HG03442 (cell line): ENCODE measurements at regions not wholly inside any gene's neighbourhood (a gene's known extent, or its start where the extent isn't known, plus 50 kb on each side); places are given as distances from the start of the nearest gene placed in this dataset.
A peak's percentile ranks its signal among the peaks of the same experiment; 100 is the strongest.
"Not testable (repeated sequence)": the region's sequence is repeated elsewhere in the genome, so short reads cannot be mapped to it uniquely, and the experiment has no call there.

Experiments
- ATAC-seq: cut with Tn5 transposase; IDR thresholded peaks from one replicate; pipeline ENCODE4 v1.9.1; 2021; ENCODE audit warnings: mild to moderate bottlenecking, moderate library complexity; ENCODE audit not compliant: unreplicated experiment

GRCh38 chr2:153532140-153532539 is 53.6 kb upstream of the RPRM start:
- no peak for ATAC-seq

DNA sequence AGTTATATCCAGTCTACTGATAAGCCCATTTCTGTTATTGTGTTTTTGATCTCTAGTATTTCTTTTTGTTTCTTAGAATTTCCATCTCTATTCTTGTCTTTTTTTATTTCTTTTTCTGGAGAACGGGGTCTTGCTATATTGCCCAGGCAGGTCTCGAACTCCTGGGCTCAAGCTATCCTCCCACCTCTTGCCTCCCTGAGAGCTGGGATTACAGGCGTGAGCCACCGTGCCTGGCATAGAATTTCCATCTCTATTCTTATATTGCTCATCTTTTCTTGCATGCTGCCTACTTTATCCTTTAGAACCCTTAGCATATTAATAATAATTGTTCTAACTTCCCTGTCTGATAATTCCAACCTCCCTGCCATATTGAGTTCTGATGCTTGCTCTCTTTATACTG is 55.2 kb upstream of the RPRM start:
- not testable (repeated sequence) for ATAC-seq

DNA sequence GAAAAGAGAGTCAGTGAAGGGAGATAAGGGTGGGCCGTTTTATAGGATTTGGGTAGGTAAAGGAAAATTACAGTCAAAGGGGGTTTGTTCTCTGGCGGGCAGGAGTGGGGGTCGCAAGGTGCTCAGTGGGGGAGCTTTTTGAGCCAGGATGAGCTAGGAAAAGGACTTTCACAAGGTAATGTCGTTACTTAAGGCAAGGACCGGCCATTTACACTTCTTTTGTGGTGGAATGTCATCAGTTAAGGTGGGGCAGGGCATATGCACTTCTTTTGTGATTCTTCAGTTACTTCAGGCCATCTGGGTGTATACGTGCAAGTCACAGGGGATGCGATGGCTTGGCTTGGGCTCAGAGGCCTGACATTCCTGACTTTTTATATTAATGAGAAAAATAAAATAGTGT is 56.0 kb upstream of the RPRM start:
- ATAC-seq = not testable (repeated sequence)

DNA sequence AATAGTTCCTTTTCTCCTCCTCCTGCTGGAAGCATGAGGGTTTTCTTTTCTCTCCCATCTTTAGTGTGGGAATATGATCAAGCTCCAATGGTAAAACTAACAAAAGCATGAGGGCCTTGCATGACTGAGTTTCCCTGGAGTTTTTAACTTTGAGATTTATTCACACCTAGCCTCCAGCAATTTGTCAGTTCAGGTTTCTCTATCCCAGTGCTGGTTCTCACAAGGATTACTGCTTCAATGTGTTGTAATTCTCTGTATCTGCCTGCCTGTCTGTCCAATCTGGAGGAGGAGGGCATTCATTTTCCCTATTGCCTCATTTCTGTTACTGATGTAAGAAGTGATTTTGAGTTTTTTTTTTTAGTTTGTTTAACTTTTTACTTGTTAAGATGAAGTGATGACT is 57.6 kb upstream of the RPRM start:
- no peak for ATAC-seq

GRCh38 chr2:153538102-153538501 is 59.5 kb upstream of the RPRM start:
- not testable (repeated sequence) for ATAC-seq

- ATAC-seq = peak; percentile 94
Measured at GRCh38 chr2:153543635-153544071, 65.1 kb upstream of the RPRM start.

DNA sequence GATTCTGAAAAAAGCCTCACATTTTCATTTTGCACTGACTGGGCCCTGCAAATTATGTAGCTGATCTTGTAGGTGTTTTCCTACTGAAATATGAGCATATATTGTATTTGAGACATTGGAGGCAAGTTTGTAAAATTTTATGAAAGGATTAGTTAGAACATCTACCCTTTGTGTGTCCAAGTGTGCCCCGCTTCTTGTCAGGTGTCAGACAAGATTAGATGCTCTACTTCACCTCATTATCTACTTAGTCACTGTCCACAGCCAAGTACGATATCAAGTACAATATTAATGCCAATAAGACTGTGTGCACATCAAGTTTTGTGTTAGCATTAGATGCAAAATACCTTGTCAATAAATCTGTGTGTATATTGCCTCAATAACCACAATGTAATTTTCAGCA is 67.8 kb upstream of the RPRM start:
- ATAC-seq = no peak

DNA sequence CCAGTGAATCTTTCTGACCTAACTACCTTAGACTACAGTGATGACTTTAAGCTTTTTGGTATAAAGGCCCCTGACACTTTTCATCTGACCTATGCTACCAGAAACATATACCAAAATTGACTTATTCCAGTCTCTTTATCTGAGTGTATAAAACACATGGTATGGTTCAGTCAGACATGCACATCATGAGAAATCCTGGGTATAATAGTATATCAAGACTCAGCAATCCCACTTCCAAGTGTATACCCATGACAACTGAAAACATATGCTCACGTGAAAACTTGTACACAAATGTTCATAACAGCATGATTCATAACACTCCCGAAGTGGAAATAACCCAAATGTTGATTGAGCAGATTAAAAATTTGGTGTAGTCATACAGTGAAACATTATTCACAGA is 70.0 kb upstream of the RPRM start:
- ATAC-seq = no peak

GRCh38 chr2:153551698-153552097 is 73.1 kb upstream of the RPRM start:
- no peak for ATAC-seq

GRCh38 chr2:153557211-153557610 is 78.6 kb upstream of the RPRM start:
- no peak for ATAC-seq

DNA sequence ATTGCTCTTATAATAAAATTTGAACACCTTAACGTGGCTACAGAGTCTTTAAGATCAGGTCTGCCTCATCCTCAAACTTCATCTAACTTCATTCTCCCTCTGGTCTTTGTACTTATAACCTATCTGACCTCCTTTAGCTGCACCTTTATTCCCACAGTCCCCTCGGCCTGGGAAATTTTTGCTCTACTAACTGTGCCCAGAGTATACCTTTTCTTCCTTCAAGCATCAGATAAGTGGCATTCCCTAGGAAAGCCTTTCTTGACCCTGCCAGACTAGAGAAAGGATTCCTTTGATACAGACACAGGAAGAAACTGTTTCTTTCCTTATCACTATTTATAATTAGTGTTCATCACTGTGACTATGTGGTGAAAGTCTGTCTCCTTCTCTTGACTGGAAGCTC is 79.2 kb upstream of the RPRM start:
- ATAC-seq = no peak

GRCh38 chr2:153558247-153558646 is 79.7 kb upstream of the RPRM start:
- no peak for ATAC-seq

GRCh38 chr2:153567367-153567766 is 88.8 kb upstream of the RPRM start:
- no peak for ATAC-seq

DNA sequence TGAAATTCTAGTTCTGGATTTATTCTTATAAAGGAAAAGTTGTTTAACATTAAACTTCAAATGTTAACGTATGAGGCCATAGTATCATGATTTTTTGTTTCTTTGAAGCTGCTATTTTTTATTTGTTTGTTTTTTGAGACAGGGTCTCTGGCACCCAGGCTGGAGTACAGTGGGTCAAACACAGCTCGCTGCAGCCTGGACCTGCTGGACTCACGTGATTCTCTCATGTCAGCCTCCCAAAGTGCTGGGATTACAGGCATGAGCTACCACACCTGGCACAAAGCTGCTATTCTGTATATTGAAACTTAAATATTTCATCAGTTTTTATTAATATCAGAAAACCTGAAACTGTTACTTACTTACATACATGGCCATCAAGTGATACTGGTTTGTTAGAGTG is 89.5 kb upstream of the RPRM start:
- no peak for ATAC-seq

DNA sequence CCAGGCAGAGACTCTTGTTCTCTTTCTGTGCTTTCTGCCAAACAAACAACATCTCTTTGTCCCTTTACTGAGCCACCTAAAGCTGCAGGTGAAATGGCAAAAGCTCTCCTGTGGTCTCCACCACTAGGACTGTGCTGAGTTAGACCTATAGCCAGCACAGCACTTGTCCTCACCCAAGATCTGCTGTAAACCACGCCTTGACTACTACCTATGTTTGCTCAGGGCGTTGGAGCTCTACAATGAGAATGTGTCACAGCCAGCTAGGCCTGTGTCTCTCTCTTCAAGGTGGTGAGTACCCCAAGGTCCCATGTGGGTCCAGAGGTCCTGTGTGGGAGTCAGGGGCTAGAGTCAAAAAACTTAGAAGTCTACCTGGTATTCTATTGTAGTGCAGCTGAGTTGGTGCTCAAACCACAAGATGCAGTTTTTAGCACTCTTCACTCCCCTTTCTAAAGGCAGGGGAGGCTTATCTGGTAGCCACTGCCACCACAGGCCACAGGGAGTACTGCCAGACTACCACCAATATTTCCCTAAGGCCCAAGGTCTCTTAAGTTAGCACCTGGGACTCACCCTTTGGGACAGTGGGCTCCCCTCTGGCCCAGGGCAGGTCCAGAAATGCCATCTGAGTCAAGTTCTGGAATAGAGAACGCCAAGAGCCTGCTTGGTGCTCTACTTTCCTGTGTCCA is 96.8 kb upstream of the RPRM start:
- ATAC-seq = no peak

DNA sequence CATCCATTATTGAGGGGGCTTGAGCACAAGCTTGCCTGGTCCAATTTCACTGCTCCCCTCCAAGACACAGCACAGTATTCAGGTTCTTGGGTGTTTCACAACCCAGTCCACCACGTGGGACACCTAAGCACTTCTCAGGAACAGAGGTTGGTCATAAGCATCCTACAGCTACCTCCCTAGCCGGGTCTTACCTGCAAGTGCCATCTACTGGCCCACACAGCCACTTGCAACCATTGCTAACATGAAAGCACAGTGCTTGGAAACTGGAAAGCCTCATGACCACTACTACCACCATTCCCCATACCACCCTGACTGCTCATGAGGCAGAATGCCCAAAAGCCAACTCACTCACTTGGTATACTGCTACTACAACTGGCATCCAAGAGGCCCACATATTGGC is 105.7 kb upstream of the RPRM start:
- ATAC-seq = no peak

- no peak for ATAC-seq
Measured at GRCh38 chr2:153588408-153588807, 109.8 kb upstream of the RPRM start.

DNA sequence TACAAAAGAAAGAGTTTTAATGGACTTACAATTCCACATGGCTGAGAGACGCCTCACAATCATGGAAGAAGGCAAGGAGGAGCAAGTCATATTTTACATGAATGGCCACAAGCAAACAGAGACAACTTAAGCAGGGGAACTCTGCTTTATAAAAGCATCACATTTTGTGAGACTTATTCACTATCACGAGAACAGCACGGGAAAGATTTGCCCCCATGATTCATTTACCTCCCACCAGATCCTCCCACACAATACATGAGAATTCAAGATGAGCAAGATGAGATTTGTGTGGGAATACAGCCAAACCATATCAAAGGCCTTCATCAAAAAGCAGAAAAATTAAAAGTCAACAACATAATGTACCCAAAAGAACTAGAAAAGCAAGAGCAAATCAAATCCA is 111.0 kb upstream of the RPRM start:
- no peak for ATAC-seq

DNA sequence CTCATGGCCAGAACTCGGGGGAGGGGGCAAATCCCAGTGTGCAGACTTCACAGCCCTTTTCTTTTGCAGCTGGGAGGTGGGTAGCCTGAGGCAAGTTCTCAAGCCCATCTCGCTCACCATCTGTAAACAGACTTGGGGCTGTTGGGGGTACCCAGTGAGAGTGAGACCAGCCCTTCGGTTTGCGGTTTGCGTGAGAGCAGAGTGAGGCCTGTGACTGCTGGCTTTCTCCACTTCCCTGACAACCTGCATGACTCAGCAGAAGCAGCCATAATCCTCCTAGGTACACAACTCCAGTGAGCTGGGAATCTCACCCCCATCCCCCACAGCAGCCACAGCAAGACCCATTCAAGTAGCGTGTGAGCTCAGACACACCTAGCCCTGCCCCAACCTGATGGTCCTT is 114.5 kb upstream of the RPRM start:
- not testable (repeated sequence) for ATAC-seq

DNA sequence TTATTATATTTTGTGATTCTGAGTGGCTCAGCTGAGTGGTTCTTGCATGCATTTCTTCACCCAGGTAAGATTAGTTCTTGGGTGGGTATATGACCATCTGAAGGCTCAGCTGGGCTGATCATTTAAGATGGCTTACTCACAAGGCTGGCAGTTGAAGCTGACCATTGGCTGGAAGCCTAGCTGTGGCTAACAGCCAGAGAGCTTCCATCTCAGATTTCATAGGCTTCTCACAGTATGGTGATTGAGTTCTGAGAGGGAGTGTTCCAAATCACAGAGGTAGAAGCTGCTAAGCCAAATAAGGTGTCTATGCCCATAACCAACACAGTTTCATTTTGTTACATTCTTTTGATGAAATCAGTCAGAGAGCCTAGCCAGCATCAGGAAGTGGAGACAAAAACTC is 117.4 kb upstream of the RPRM start:
- ATAC-seq = no peak

DNA sequence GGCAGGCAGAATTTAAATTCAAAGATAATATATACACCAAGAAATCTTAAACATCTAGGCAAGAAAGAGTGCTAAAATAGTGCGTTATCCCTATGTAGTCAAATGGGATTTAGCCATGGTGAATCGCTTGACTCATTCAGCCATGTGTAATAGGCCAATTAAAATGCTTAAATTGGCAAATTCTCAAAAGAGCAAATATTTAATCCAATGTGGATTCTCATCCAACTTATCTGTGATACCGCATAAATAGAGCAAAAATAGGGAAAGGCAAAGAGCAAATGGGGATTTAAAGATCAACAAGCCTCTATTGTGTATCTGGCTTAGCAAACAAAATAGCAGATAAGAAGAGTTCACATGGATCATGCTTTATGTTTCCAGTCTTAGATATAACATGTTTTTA is 123.2 kb upstream of the RPRM start:
- ATAC-seq = no peak

- ATAC-seq = no peak
Measured at GRCh38 chr2:153604133-153604532, 125.6 kb upstream of the RPRM start.

- no peak for ATAC-seq
Measured at GRCh38 chr2:153606623-153607022, 128.1 kb upstream of the RPRM start.
